ENCODE measurements at regions not wholly inside any gene's neighbourhood (a gene's known extent, or its start where the extent isn't known, plus 50 kb on each side); places are given as distances from the start of the nearest gene placed in this dataset.

DNA sequence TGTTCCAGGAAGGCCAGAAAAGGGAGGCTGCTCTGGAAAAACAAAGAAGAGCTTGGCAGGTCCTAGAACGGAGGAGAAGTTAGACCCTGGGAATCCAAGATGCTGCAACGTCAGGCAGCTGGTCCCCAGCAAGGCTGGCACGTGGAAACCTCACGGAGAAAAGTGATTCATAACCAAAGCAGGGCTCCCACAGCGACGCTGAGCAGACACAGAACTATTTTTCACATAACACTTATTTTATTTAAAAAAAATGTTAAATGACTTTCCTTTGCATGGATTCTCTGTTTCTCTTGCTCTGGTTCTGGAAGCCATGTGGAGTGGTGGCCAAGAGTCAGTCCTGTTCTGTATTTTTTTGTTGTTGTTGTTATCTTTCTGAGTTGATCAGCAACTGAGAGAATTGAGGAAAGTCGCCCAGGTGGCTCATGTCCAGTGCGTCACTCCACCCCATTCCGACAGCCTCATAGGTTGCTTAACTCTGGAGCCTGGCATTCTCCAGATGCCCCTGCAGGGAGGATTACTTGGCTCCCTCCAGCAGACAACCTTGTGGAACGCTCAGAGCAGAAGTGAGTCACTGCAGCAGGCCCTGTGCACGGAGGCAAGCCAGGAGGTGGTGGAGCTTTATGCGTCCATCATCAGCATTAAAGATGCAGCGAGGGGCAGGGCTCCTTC lies 229.9 kb upstream of the HDAC4 start:
- H3K27ac Mint-ChIP-seq: no peak overlapping the region
- peaks cover 0 to 3% (median 0%) of the 10 kb centered on the region in 7 donors for H3K9me3 Mint-ChIP-seq
- DNase-seq (no peak), ATAC-seq (ENCODE audit: low read depth in 2 of 2) (no peak)
- H3K27me3 Mint-ChIP-seq: peaks cover 13 to 28% (median 13%) of the 10 kb centered on the region in 3 donors
- H3K4me3 Mint-ChIP-seq: no peak overlapping the region
- no peaks in the 10 kb centered on the region for H3K4me1 Mint-ChIP-seq
- no peaks in the 10 kb centered on the region for H3K36me3 Mint-ChIP-seq

DNA sequence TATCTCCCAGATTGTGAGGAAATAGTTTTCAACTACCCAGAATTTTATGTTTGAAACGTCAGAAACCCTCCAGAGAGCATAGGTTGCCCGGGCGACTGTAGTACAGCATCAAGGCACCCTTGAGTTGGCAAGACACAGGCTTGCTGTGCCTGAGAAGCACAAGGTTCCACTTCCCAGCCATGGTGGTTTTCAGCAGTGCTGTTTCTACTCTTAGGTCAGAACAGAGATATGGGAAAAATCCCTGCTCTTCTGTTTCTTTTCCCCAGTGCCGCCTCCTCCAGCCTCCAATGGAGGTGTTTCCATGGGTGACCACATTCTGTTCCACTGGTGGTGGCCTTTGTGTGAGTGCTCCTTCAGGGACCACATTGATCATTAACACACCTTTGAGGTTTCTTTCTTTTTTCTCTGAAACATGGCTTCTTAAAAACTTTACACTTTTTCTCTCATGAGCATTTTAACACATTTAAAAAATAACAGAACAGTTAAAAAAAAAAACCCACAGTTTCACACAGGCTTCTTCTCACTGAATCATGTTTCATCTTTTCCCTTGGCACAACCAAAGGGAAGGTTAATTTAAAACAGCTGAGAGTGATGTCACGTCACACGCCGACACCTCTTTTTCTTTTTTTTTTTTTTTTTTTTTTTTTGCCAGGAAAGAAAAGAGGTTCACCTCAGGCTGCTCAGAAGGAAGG lies 229.3 kb upstream of the HDAC4 start:
- no peak for DNase-seq
- ATAC-seq (ENCODE audit: low read depth in 2 of 2): no peak
- Mint-ChIP-seq H3K9me3 (peaks cover 0 to 2% (median 0%) of the 10 kb centered on the region in 7 donors), H3K27me3 (peaks cover 13 to 34% (median 14%) of the 10 kb centered on the region in 3 donors), H3K4me1 (no peaks in the 10 kb centered on the region), H3K4me3 (no peak overlapping the region), H3K27ac (no peak overlapping the region), H3K36me3 (no peaks in the 10 kb centered on the region)

DNA sequence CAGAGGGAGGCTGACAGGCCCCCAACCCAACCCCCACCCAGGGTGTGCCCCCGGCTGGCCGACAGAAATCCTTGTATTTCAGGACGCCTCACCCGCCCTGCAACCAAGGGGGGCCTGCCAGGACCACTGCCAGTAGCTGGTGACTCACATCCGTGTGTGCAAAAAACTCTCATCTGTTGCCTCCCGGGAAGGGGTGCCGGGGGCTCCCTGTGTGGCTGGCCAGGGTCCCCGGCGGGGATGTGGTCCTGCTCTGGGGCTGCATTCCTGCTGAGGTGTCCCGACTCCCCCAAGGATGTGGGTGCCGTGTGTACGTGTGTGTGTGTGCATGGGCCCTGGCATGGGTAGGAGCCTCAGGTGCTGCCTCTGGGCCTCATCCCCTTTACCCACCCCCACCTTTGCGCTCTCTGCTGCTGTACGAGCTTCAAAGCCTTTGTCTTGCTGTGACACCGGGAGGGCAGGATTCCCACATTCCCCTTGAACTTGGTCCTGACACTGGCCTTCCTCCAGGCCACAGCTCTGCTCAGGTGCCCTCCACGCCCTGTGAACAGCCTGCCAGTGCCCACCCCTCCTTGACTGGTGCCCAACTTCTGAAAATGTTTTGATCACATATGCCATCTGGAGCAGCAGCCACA lies 226.3 kb upstream of the HDAC4 start:
- ATAC-seq (ENCODE audit: low read depth in 2 of 2): no peak
- no peak overlapping the region for H3K27ac Mint-ChIP-seq
- peak overlapping the region in 1 of 8 donors; percentile 15 for H3K4me3 Mint-ChIP-seq
- H3K36me3 Mint-ChIP-seq: no peaks in the 10 kb centered on the region
- DNase-seq: no peak
- H3K4me1 Mint-ChIP-seq: no peaks in the 10 kb centered on the region
- peaks cover 5 to 44% (median 20%) of the 10 kb centered on the region in 3 donors for H3K27me3 Mint-ChIP-seq
- H3K9me3 Mint-ChIP-seq: no peaks in the 10 kb centered on the region

DNA sequence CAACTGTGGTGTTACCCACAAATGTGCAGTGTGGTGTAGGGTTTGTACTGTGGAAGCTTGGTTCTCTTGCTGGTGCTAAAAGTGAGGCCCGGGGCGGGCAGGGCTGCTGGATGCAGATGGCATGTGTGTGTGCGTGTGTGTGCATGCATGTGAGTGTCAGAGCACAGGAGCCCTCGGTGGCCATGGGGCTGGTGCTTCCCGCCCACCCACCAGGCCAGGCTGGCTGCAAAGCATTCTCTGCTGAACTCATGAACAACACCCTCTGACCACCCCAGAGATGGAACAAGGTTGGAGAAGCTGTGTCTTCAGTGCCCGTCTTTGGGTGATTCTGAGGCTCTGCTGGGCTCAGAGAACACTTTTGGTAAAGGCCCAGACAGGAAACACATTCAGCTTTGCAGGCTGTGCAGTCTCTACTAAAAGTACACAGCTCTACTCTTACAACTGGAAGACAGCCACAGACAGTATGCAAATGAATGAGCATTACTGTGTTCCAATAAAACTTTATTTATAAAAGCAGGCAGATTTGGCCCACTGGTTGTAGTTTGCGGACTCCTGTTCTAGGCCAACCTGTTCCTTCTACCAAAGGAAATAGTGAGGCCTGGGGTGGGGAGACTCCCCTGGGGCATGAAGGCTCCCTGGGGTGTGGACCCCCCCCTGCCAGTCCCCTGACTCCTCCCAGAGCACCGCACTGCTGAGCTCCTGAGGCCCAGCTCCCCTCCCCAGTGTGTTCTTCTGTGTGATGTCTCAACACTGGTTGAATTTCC lies 225.3 kb upstream of the HDAC4 start:
- ATAC-seq (ENCODE audit: low read depth in 2 of 2) (no peak), DNase-seq (no peak)
- Mint-ChIP-seq H3K4me3 (no peak overlapping the region), H3K9me3 (no peaks in the 10 kb centered on the region), H3K27ac (no peak overlapping the region), H3K36me3 (no peaks in the 10 kb centered on the region), H3K27me3 (peaks cover 5 to 52% (median 29%) of the 10 kb centered on the region in 3 donors), H3K4me1 (no peaks in the 10 kb centered on the region)

DNA sequence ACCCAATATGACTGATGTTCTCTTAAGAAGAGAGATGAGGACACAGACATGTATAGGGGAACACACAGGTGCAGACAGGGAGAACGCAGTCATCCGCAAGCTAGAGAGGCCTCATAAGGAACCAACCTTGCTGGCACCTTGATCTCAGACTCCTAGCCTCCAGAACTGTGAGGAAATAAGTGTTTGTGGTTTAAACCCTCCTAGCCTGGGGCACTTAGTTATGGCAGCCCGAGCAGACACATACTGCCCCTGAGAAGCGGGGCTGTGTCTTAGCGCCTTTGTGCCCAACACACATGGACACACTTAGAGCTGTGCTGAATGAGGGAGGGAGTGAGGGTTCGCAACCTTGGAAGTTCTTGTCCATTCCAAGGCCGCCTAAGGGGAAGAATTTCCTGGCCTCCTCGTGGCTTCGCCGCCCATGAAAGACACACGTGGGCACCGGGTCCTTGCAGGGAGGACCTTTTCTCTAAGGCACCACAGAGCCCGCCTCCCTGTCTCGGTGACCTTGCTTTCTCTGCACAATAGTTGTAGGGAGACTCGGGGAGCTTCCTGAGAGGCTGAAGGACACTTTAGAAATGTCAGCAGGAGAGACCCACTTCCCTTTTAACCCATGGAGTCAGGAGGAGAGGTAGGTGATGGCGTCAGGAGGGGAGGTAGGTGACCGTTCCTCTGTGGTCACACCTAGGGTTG lies 224.5 kb upstream of the HDAC4 start:
- no peak for DNase-seq
- Mint-ChIP-seq H3K27ac (no peak overlapping the region), H3K4me1 (no peaks in the 10 kb centered on the region), H3K27me3 (peaks cover 5 to 55% (median 38%) of the 10 kb centered on the region in 3 donors), H3K36me3 (no peaks in the 10 kb centered on the region), H3K4me3 (no peak overlapping the region), H3K9me3 (peaks cover 0 to under 1% (median 0%) of the 10 kb centered on the region in 7 donors)
- no peak for ATAC-seq (ENCODE audit: low read depth in 2 of 2)

DNA sequence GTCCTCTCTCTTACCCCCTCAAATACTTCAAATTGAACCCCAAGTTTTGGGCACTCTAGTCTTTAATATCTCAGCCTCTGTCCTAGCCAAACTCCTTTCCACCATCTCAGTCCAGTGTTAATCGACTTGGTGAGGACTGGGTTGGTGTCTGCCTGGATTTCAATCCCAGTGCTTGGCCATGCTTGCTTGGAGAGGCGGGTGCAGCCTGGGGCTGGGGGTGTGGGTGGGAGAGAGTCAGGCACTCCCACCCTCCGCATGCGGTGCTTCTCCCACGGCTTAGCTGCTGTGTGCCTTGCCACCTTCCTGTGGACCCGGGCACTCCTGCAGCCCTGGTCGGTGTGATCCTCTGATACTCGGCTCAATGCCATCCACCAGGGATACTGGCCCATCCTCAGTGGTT lies 220.8 kb upstream of the HDAC4 start:
- ATAC-seq (ENCODE audit: low read depth in 2 of 2): no peak
- DNase-seq: no peak
- H3K36me3 Mint-ChIP-seq: no peaks in the 10 kb centered on the region
- no peaks in the 10 kb centered on the region for H3K4me1 Mint-ChIP-seq
- H3K27me3 Mint-ChIP-seq: peaks cover 5 to 44% (median 39%) of the 10 kb centered on the region in 3 donors
- H3K27ac Mint-ChIP-seq: no peak overlapping the region
- H3K9me3 Mint-ChIP-seq: peaks cover 6 to 29% (median 14%) of the 10 kb centered on the region in 7 donors
- H3K4me3 Mint-ChIP-seq: no peak overlapping the region

DNA sequence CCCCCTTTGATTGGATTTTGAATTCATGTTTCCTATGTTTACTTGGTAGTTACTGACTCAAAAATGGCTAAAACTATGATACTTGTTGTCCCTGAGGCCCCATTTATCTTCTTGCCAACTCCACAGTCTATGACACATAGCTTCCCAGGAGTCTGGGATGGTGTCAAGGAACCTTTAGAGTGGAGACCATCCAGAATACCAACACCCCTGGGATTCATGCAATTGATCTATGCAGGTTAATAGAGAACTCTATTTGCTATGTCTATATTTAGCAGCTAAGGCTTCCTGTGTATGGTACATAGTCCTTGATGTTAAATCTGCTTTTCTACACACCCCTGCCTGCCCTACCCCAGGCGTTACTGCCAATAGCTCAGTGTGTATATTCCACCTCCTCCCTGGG lies 218.5 kb upstream of the HDAC4 start:
- Mint-ChIP-seq H3K4me1 (no peaks in the 10 kb centered on the region), H3K9me3 (peaks cover 8 to 35% (median 20%) of the 10 kb centered on the region in 7 donors), H3K27ac (no peak overlapping the region)

DNA sequence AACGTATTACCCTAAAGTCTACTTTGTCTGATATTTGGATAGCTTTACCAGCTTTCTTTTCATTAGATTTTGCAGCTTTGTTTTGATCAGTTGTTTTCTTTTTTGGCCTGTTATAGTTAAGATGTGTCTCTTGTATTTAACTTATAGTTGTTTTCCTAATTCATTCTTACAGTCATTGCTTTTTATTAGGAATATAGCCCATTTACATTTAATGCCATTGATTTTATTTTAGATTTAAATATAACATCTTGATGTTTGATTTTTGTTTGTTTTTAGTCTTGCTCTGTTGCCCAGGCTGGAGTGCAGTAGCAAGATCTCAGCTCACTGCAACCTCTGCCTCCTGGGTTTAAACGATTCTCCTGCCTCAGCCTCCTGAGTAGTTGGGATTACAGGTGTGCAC lies 215.9 kb upstream of the HDAC4 start:
- H3K9me3 Mint-ChIP-seq: peaks cover 8 to 35% (median 20%) of the 10 kb centered on the region in 7 donors
- no peak overlapping the region for H3K4me3 Mint-ChIP-seq
- no peak for ATAC-seq (ENCODE audit: low read depth in 2 of 2)
- peaks cover 0 to 19% (median 16%) of the 10 kb centered on the region in 3 donors for H3K27me3 Mint-ChIP-seq
- H3K27ac Mint-ChIP-seq: no peak overlapping the region
- no peak for DNase-seq
- H3K36me3 Mint-ChIP-seq: no peaks in the 10 kb centered on the region
- no peaks in the 10 kb centered on the region for H3K4me1 Mint-ChIP-seq

More for the DNA sequence above, 218.5 kb upstream of the HDAC4 start:
- H3K36me3 Mint-ChIP-seq: no peaks in the 10 kb centered on the region
- peaks cover under 1 to 32% (median 31%) of the 10 kb centered on the region in 3 donors for H3K27me3 Mint-ChIP-seq
- ATAC-seq (ENCODE audit: low read depth in 2 of 2): no peak
- DNase-seq: no peak
- H3K4me3 Mint-ChIP-seq: no peak overlapping the region

DNA sequence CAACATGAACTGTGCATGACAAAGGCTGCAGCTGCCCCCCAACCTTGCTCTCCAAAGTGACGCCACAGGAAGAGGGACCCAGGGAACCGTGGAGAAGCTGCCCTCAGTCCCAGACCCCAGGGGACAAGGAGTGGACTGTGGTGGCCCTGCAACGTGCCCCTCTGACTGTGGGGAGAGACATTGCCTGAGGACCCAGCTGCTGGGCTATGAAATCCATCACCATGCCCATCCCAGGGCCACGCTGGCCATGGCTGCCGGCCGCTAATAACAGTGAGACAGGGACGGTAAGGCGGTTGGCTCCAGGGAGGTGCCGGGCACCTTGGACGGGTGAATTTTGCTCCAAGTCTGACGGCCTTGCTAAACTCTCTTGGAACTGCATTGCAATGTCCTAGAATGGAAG lies 211.3 kb upstream of the HDAC4 start:
- peaks cover 4 to 11% (median 7%) of the 10 kb centered on the region in 7 donors for H3K9me3 Mint-ChIP-seq
- DNase-seq (no peak), ATAC-seq (ENCODE audit: low read depth in 2 of 2) (no peak)
- H3K27ac Mint-ChIP-seq: no peak overlapping the region
- no peak overlapping the region for H3K4me3 Mint-ChIP-seq
- no peaks in the 10 kb centered on the region for H3K36me3 Mint-ChIP-seq
- no peaks in the 10 kb centered on the region for H3K4me1 Mint-ChIP-seq
- H3K27me3 Mint-ChIP-seq: peaks cover 0 to 25% (median 13%) of the 10 kb centered on the region in 3 donors

DNA sequence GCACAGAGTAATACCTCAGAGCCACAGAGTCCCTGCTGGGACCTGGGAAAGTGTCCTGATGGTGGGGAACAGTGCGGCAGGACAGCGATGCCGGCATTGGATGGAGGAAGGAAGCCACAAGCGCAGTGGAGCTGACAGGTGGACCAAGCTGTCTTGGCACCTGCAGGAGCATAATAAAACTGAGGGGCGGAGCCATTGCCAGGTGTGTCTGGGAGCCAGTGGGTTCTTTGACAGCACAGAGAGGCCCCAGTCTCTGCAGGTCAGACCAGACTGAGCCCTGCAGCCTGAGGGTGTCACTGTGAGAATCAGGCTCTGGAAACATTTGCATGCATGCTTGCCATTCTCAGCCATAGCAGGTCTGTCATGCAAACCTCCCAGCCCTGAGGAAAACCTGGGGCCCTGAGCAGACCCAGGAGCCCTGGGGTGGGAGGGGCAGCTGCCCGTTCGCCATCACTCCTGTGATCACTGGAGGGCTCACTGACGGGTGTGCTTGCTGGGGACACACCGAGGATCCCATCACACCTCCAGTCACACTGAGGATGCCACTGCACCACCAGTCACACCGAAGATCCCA lies 210.5 kb upstream of the HDAC4 start:
- H3K36me3 Mint-ChIP-seq: no peaks in the 10 kb centered on the region
- peaks cover 0 to 7% (median 3%) of the 10 kb centered on the region in 7 donors for H3K9me3 Mint-ChIP-seq

DNA sequence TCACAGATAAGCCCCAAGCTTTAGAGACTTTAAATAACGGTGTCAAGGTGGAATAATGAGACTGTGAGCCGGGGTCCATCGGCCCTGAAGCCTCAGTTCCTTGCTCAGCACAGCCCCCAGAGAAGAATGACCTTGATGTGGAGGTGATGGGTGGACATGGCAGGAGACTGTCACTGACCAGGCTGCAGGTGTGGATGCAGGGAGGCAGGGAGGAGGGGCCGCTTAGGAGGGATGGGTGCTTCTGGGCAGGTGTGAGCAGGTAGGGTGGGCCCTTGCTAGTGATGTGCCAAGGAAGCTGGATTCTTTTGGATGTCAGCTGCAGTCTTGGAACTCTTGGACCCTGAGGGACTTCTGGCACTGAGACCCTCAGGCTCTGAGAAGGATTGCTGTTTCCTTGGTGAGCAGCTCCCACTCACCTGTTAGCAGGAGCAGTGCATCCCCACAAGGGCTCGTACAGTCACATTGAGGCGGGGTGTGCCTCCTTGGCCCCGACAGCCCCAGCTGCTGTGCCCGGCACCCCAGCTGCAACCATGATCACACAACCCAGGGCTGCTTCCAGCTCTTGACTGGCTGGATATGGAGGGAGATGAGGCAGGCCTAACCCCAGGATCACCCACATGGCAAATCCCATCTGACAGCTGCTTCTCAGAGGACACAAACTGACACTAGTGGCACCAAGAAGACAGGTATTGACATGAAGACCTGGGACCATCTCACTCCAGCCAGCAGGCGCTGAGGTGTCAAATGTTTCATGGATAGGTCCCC lies 209.8 kb upstream of the HDAC4 start:
- ATAC-seq (ENCODE audit: low read depth in 2 of 2) (no peak), DNase-seq (no peak)
- Mint-ChIP-seq H3K4me3 (no peak overlapping the region), H3K27me3 (peaks cover 3 to 26% (median 17%) of the 10 kb centered on the region in 3 donors), H3K27ac (no peak overlapping the region), H3K4me1 (no peaks in the 10 kb centered on the region), H3K36me3 (no peaks in the 10 kb centered on the region), H3K9me3 (peaks cover 0 to 5% (median 0%) of the 10 kb centered on the region in 7 donors)

More for the DNA sequence above, 210.5 kb upstream of the HDAC4 start:
- ATAC-seq (ENCODE audit: low read depth in 2 of 2): no peak
- DNase-seq: no peak
- Mint-ChIP-seq H3K27ac (no peak overlapping the region), H3K4me1 (no peaks in the 10 kb centered on the region), H3K4me3 (no peak overlapping the region), H3K27me3 (peaks cover 0 to 26% (median 17%) of the 10 kb centered on the region in 3 donors)
